ENCODE measurements at regions not wholly inside any gene's neighbourhood (a gene's known extent, or its start where the extent isn't known, plus 50 kb on each side); places are given as distances from the start of the nearest gene placed in this dataset.
"Not testable (repeated sequence)": the region's sequence is repeated elsewhere in the genome, so short reads cannot be mapped to it uniquely, and the experiment has no call there.

GRCh38 chr3:87949189-87949878 is 109.5 kb downstream of the CGGBP1 start:
- in situ Hi-C loops (cut with MboI; ENCODE audit: low pct_ligation_motif_present in 1 of 4, low pct_unique_long_range_greater_than_20kb in 1 of 4, low sequenced_read_pairs in 3 of 4) (no loop called here), intact Hi-C loops (cut with DNase I; ENCODE audit: low total_unique reads) (no loop called here)
- no peak for TF ChIP-seq POLR2AphosphoS5 (IDR thresholded peaks at IDR 0.05)
- TF ChIP-seq EP300 (IDR thresholded peaks at IDR 0.05; ENCODE audit: low read depth): no peak
- WGBS, 2 donors (ENCODE audit: low coverage in 1 of 2): 36 to 37% methylated on average over 4 of the region's 4 CpGs
- Histone ChIP-seq H3K36me3 (no peaks in the 10 kb centered on the region), H3K4me3 (no peak overlapping the region), H3K4me1 (no peaks in the 10 kb centered on the region), H3K27me3 (no peaks in the 10 kb centered on the region), H3K27ac (no peak overlapping the region), H3K9me3 (no peaks in the 10 kb centered on the region)
- no peak for DNase-seq

GRCh38 chr3:87946007-87946406 is 112.8 kb downstream of the CGGBP1 start:
- intact Hi-C loops (cut with DNase I; ENCODE audit: low total_unique reads); DNase-seq; H3K4me3 ChIP-seq; H3K4me1 ChIP-seq; H3K36me3 ChIP-seq; H3K9me3 ChIP-seq; H3K27me3 ChIP-seq; H3K27ac ChIP-seq; in situ Hi-C loops (cut with MboI; ENCODE audit: low pct_ligation_motif_present in 1 of 4, low pct_unique_long_range_greater_than_20kb in 1 of 4, low sequenced_read_pairs in 3 of 4): not testable (repeated sequence)
- WGBS, 2 donors (ENCODE audit: low coverage in 1 of 2): 94 to 99% methylated on average over 13 to 20 of the region's 20 CpGs

GRCh38 chr3:87942256-87942655 is 116.5 kb downstream of the CGGBP1 start:
- WGBS, 2 donors (ENCODE audit: low coverage in 1 of 2): 83 to 96% methylated on average over 1 to 8 of the region's 8 CpGs
- H3K27ac ChIP-seq; DNase-seq; H3K27me3 ChIP-seq; H3K36me3 ChIP-seq; in situ Hi-C loops (cut with MboI; ENCODE audit: low pct_ligation_motif_present in 1 of 4, low pct_unique_long_range_greater_than_20kb in 1 of 4, low sequenced_read_pairs in 3 of 4); H3K4me3 ChIP-seq; H3K9me3 ChIP-seq; intact Hi-C loops (cut with DNase I; ENCODE audit: low total_unique reads); H3K4me1 ChIP-seq: not testable (repeated sequence)

- TF ChIP-seq CTCF (IDR thresholded peaks at IDR 0.05) (no peak), POLR2AphosphoS5 (IDR thresholded peaks at IDR 0.05) (no peak), EP300 (IDR thresholded peaks at IDR 0.05; ENCODE audit: low read depth) (no peak), POLR2A (IDR thresholded peaks at IDR 0.05) (no peak)
- no peaks in the 10 kb centered on the region for H3K36me3 ChIP-seq
- intact Hi-C loops (cut with DNase I; ENCODE audit: low total_unique reads): no loop called here
- peaks cover 11 to 17% of the 10 kb centered on the region in 2 donors for H3K9me3 ChIP-seq
- 77 to 90% methylated on average over 1 of the region's 1 CpG for WGBS, 2 donors (ENCODE audit: low coverage in 1 of 2)
- no peak overlapping the region for H3K4me3 ChIP-seq
- H3K27ac ChIP-seq: no peak overlapping the region
- H3K4me1 ChIP-seq: no peaks in the 10 kb centered on the region
- no peaks in the 10 kb centered on the region for H3K27me3 ChIP-seq
- in situ Hi-C loops (cut with MboI; ENCODE audit: low pct_ligation_motif_present in 1 of 4, low pct_unique_long_range_greater_than_20kb in 1 of 4, low sequenced_read_pairs in 3 of 4): no loop called here
- DNase-seq: no peak
These were observed 134.3 kb downstream of the CGGBP1 start for GRCh38 chr3:87924485-87924884.

- no peak for DNase-seq
- no peaks in the 10 kb centered on the region for H3K27me3 ChIP-seq
- WGBS, 2 donors (ENCODE audit: low coverage in 1 of 2): 33 to 75% methylated on average over 1 of the region's 1 CpG
- H3K4me3 ChIP-seq: no peak overlapping the region
- no peak for TF ChIP-seq CTCF (IDR thresholded peaks at IDR 0.05)
- no peak for TF ChIP-seq POLR2A (IDR thresholded peaks at IDR 0.05)
- no peak for TF ChIP-seq POLR2AphosphoS5 (IDR thresholded peaks at IDR 0.05)
- no peak for TF ChIP-seq EP300 (IDR thresholded peaks at IDR 0.05; ENCODE audit: low read depth)
- H3K4me1 ChIP-seq: no peaks in the 10 kb centered on the region
- no peak overlapping the region for H3K27ac ChIP-seq
- in situ Hi-C loops (cut with MboI; ENCODE audit: low pct_ligation_motif_present in 1 of 4, low pct_unique_long_range_greater_than_20kb in 1 of 4, low sequenced_read_pairs in 3 of 4): no loop called here
- intact Hi-C loops (cut with DNase I; ENCODE audit: low total_unique reads): no loop called here
- H3K36me3 ChIP-seq: no peaks in the 10 kb centered on the region
- H3K9me3 ChIP-seq: peaks cover 11 to 15% of the 10 kb centered on the region in 2 donors
These were observed 138.3 kb downstream of the CGGBP1 start for GRCh38 chr3:87920549-87920948.

- intact Hi-C loops (cut with DNase I; ENCODE audit: low total_unique reads): no loop called here
- no peak for TF ChIP-seq POLR2AphosphoS5 (IDR thresholded peaks at IDR 0.05)
- no peak for TF ChIP-seq POLR2A (IDR thresholded peaks at IDR 0.05)
- no peak for TF ChIP-seq EP300 (IDR thresholded peaks at IDR 0.05; ENCODE audit: low read depth)
- no peak for TF ChIP-seq CTCF (IDR thresholded peaks at IDR 0.05)
- Histone ChIP-seq H3K27ac (no peak overlapping the region), H3K36me3 (no peaks in the 10 kb centered on the region), H3K27me3 (no peaks in the 10 kb centered on the region), H3K4me1 (no peaks in the 10 kb centered on the region), H3K4me3 (no peak overlapping the region), H3K9me3 (no peaks in the 10 kb centered on the region)
- no peak for DNase-seq
- WGBS, 2 donors (ENCODE audit: low coverage in 1 of 2): 71 to 73% methylated on average over 1 of the region's 1 CpG
- in situ Hi-C loops (cut with MboI; ENCODE audit: low pct_ligation_motif_present in 1 of 4, low pct_unique_long_range_greater_than_20kb in 1 of 4, low sequenced_read_pairs in 3 of 4): no loop called here
These were observed 157.7 kb downstream of the CGGBP1 start for GRCh38 chr3:87901141-87901540.
